ENCODE measurements at regions not wholly inside any gene's neighbourhood (a gene's known extent, or its start where the extent isn't known, plus 50 kb on each side); places are given as distances from the start of the nearest gene placed in this dataset.

DNA sequence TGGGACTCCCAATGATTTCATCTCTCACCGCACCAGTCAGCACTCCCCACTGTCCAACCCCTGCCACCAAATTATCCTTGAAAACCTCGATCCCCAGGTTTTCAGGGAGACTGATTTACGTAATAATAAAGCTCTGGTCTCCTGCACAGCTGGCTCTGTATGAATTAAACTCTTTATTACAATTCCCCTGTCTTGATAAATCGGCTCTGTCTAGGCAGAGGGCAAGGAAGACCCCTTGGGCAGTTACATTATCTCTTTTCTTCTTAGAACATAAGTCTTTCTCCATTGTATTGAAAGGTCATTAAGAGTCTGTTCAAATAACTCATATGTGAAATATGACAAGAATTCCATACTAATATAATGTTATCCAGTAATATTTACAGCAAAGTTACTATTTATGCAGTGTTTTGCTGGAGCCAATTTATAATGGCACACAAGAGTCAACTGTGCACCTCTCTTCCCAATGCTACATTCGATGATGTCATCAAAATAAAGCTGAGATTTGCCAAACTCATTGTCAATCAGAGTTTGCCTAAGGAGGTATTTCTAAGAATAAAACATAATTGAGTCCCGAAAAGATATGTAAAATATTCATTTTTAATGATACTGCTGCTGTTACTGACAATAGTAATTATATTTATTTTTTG is 1297.2 kb upstream of the LRRTM3 start:
- no peak overlapping the region for H3K27ac ChIP-seq (ENCODE audit: low read depth)
- H3K9me2 ChIP-seq (ENCODE audit: insufficient read depth) = no peaks in the 10 kb centered on the region
- no peak overlapping the region for H3K4me2 ChIP-seq
- peaks cover 9% of the 10 kb centered on the region for H3K9me3 Mint-ChIP-seq
- peaks cover 27% of the 10 kb centered on the region; the same call in 1 of the 2 replicates for H3K4me1 ChIP-seq (ENCODE audit: insufficient read depth)
- H3F3A ChIP-seq (replicated peaks; ENCODE audit: low read depth) = no peaks in the 10 kb centered on the region
- DNase-seq (ENCODE audit: low spot score) (no peak), ATAC-seq (no peak; the same call in 2 of the 3 replicates)
- H3K79me2 ChIP-seq (replicated peaks; ENCODE audit: insufficient read depth) = no peaks in the 10 kb centered on the region
- TF ChIP-seq ZNF331 (CRISPR knock-in tag; IDR thresholded peaks at IDR 0.05; ENCODE audit: low read depth) = no peak
- no peak for TF ChIP-seq EZH2phosphoT487 (IDR thresholded peaks at IDR 0.05; ENCODE audit: unreplicated experiment)
- no peak for TF ChIP-seq STAT1 (IDR thresholded peaks at IDR 0.05; ENCODE audit: unreplicated experiment)
- TF ChIP-seq, protein P1, sequence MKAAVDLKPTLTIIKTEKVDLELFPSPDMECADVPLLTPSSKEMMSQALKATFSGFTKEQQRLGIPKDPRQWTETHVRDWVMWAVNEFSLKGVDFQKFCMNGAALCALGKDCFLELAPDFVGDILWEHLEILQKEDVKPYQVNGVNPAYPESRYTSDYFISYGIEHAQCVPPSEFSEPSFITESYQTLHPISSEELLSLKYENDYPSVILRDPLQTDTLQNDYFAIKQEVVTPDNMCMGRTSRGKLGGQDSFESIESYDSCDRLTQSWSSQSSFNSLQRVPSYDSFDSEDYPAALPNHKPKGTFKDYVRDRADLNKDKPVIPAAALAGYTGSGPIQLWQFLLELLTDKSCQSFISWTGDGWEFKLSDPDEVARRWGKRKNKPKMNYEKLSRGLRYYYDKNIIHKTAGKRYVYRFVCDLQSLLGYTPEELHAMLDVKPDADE (IDR thresholded peaks at IDR 0.05) = no peak
- TF ChIP-seq ZNF114 (CRISPR knock-in tag; IDR thresholded peaks at IDR 0.05) = no peak
- no peak for TF ChIP-seq CREB1 (CRISPR knock-in tag; IDR thresholded peaks at IDR 0.05; ENCODE audit: low read depth)
- no peaks in the 10 kb centered on the region for H3K27me3 ChIP-seq (ENCODE audit: insufficient read depth)
- H3K4me3 ChIP-seq = no peak overlapping the region
- H3K27ac Mint-ChIP-seq = no peak overlapping the region
- H4K20me1 ChIP-seq (replicated peaks; ENCODE audit: insufficient read depth) = no peaks in the 10 kb centered on the region
- no peak overlapping the region for H2AFZ ChIP-seq
- peaks cover 13% of the 10 kb centered on the region; the same call in 2 of the 3 replicates for H3K36me3 Mint-ChIP-seq (ENCODE audit: low read depth)
- no peaks in the 10 kb centered on the region for H3K36me3 ChIP-seq (ENCODE audit: insufficient read depth)
- peaks cover 3% of the 10 kb centered on the region for H3K27me3 Mint-ChIP-seq (ENCODE audit: insufficient read depth, low read depth, poor library complexity)
- no peak overlapping the region for H3K4me3 Mint-ChIP-seq
- peaks cover 19% of the 10 kb centered on the region; the same call in 2 of the 3 replicates for H3K4me1 Mint-ChIP-seq

- ATAC-seq (no peak), DNase-seq (ENCODE audit: low spot score) (no peak)
- peaks cover 21% of the 10 kb centered on the region for H3K9me3 Mint-ChIP-seq
- Histone ChIP-seq H4K20me1 (replicated peaks; ENCODE audit: insufficient read depth) (no peaks in the 10 kb centered on the region), H3K27ac (ENCODE audit: low read depth) (no peak overlapping the region), H3F3A (replicated peaks; ENCODE audit: low read depth) (no peaks in the 10 kb centered on the region), H3K4me1 (ENCODE audit: insufficient read depth) (no peaks in the 10 kb centered on the region), H3K36me3 (ENCODE audit: insufficient read depth) (peaks cover 12% of the 10 kb centered on the region), H3K4me3 (no peak overlapping the region), H3K79me2 (replicated peaks; ENCODE audit: insufficient read depth) (no peaks in the 10 kb centered on the region), H3K4me2 (no peak overlapping the region), H3K27me3 (ENCODE audit: insufficient read depth) (no peaks in the 10 kb centered on the region), H3K9me2 (ENCODE audit: insufficient read depth) (no peaks in the 10 kb centered on the region), H2AFZ (no peak overlapping the region)
- no peak overlapping the region for H3K4me3 Mint-ChIP-seq
- no peak overlapping the region for H3K27ac Mint-ChIP-seq
- peaks cover 23% of the 10 kb centered on the region for H3K36me3 Mint-ChIP-seq (ENCODE audit: low read depth)
- H3K4me1 Mint-ChIP-seq = no peaks in the 10 kb centered on the region
- H3K27me3 Mint-ChIP-seq (ENCODE audit: insufficient read depth, low read depth, poor library complexity) = no peaks in the 10 kb centered on the region
- no peak for TF ChIP-seq EZH2phosphoT487 (IDR thresholded peaks at IDR 0.05; ENCODE audit: unreplicated experiment)
- TF ChIP-seq, protein P2, sequence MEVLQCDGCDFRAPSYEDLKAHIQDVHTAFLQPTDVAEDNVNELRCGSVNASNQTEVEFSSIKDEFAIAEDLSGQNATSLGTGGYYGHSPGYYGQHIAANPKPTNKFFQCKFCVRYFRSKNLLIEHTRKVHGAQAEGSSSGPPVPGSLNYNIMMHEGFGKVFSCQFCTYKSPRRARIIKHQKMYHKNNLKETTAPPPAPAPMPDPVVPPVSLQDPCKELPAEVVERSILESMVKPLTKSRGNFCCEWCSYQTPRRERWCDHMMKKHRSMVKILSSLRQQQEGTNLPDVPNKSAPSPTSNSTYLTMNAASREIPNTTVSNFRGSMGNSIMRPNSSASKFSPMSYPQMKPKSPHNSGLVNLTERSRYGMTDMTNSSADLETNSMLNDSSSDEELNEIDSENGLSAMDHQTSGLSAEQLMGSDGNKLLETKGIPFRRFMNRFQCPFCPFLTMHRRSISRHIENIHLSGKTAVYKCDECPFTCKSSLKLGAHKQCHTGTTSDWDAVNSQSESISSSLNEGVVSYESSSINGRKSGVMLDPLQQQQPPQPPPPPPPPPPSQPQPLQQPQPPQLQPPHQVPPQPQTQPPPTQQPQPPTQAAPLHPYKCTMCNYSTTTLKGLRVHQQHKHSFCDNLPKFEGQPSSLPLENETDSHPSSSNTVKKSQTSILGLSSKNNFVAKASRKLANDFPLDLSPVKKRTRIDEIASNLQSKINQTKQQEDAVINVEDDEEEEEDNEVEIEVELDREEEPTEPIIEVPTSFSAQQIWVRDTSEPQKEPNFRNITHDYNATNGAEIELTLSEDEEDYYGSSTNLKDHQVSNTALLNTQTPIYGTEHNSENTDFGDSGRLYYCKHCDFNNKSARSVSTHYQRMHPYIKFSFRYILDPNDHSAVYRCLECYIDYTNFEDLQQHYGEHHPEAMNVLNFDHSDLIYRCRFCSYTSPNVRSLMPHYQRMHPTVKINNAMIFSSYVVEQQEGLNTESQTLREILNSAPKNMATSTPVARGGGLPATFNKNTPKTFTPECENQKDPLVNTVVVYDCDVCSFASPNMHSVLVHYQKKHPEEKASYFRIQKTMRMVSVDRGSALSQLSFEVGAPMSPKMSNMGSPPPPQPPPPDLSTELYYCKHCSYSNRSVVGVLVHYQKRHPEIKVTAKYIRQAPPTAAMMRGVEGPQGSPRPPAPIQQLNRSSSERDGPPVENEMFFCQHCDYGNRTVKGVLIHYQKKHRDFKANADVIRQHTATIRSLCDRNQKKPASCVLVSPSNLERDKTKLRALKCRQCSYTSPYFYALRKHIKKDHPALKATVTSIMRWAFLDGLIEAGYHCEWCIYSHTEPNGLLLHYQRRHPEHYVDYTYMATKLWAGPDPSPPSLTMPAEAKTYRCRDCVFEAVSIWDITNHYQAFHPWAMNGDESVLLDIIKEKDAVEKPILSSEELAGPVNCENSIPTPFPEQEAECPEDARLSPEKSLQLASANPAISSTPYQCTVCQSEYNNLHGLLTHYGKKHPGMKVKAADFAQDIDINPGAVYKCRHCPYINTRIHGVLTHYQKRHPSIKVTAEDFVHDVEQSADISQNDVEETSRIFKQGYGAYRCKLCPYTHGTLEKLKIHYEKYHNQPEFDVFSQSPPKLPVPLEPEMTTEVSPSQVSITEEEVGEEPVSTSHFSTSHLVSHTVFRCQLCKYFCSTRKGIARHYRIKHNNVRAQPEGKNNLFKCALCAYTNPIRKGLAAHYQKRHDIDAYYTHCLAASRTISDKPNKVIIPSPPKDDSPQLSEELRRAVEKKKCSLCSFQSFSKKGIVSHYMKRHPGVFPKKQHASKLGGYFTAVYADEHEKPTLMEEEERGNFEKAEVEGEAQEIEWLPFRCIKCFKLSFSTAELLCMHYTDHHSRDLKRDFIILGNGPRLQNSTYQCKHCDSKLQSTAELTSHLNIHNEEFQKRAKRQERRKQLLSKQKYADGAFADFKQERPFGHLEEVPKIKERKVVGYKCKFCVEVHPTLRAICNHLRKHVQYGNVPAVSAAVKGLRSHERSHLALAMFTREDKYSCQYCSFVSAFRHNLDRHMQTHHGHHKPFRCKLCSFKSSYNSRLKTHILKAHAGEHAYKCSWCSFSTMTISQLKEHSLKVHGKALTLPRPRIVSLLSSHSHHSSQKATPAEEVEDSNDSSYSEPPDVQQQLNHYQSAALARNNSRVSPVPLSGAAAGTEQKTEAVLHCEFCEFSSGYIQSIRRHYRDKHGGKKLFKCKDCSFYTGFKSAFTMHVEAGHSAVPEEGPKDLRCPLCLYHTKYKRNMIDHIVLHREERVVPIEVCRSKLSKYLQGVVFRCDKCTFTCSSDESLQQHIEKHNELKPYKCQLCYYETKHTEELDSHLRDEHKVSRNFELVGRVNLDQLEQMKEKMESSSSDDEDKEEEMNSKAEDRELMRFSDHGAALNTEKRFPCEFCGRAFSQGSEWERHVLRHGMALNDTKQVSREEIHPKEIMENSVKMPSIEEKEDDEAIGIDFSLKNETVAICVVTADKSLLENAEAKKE (CRISPR knock-in tag; IDR thresholded peaks at IDR 0.05) = no peak
- TF ChIP-seq ZNF114 (CRISPR knock-in tag; IDR thresholded peaks at IDR 0.05) = no peak
- TF ChIP-seq, protein P1 (IDR thresholded peaks at IDR 0.05) = no peak
- no peak for TF ChIP-seq CREB1 (CRISPR knock-in tag; IDR thresholded peaks at IDR 0.05; ENCODE audit: low read depth)
- TF ChIP-seq, protein P3, sequence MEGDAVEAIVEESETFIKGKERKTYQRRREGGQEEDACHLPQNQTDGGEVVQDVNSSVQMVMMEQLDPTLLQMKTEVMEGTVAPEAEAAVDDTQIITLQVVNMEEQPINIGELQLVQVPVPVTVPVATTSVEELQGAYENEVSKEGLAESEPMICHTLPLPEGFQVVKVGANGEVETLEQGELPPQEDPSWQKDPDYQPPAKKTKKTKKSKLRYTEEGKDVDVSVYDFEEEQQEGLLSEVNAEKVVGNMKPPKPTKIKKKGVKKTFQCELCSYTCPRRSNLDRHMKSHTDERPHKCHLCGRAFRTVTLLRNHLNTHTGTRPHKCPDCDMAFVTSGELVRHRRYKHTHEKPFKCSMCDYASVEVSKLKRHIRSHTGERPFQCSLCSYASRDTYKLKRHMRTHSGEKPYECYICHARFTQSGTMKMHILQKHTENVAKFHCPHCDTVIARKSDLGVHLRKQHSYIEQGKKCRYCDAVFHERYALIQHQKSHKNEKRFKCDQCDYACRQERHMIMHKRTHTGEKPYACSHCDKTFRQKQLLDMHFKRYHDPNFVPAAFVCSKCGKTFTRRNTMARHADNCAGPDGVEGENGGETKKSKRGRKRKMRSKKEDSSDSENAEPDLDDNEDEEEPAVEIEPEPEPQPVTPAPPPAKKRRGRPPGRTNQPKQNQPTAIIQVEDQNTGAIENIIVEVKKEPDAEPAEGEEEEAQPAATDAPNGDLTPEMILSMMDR (conservative IDR thresholded peaks at IDR 0.05; ENCODE audit: low read depth in 2 of 2) = no peak
- TF ChIP-seq JUNB (IDR thresholded peaks at IDR 0.05; ENCODE audit: unreplicated experiment) = no peak
- TF ChIP-seq POLR2AphosphoS5 (IDR thresholded peaks at IDR 0.05; ENCODE audit: low read depth) = no peak
- TF ChIP-seq ZNF331 (CRISPR knock-in tag; IDR thresholded peaks at IDR 0.05; ENCODE audit: low read depth) = no peak
- no peak for TF ChIP-seq NANOG (IDR thresholded peaks at IDR 0.05; ENCODE audit: borderline replicate concordance)
- no peak for TF ChIP-seq STAT1 (IDR thresholded peaks at IDR 0.05; ENCODE audit: unreplicated experiment)
Measured at GRCh38 chr10:65660006-65660405, 1265.8 kb upstream of the LRRTM3 start.
